ENCODE measurements at regions not wholly inside any gene's neighbourhood (a gene's known extent, or its start where the extent isn't known, plus 50 kb on each side); places are given as distances from the start of the nearest gene placed in this dataset.

DNA sequence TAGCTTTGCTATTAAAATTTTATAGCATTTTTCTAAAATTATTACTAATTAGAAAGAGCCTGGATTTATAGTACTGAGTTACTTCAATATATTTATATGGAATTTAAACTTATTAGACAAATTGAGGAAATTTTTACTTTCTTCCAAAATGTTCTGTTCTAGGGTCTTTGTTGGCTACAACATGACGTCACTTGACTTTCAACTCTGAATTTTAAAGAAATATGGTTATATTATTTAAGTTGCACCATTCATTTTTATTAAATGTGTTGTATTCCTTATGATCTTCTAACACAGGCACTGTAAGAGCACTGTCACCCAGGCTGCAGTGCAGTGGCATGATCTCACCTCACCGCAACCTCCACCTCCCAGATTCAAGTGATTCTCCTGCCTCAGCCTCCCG is 119.4 kb upstream of the CYLC2 start:
- Histone ChIP-seq H3K4me1 (no peaks in the 10 kb centered on the region), H3K27ac (no peak overlapping the region), H3K9me3 (no peaks in the 10 kb centered on the region), H3K27me3 (no peaks in the 10 kb centered on the region), H3K4me3 (no peak overlapping the region), H3K36me3 (no peaks in the 10 kb centered on the region)
- 81 to 83% methylated on average over 3 of the region's 3 CpGs for WGBS, 2 donors (ENCODE audit: low coverage in 1 of 2)
- intact Hi-C loops (cut with DNase I; ENCODE audit: low total_unique reads) (no loop called here), in situ Hi-C loops (cut with MboI; ENCODE audit: low pct_ligation_motif_present in 1 of 4, low pct_unique_long_range_greater_than_20kb in 1 of 4, low sequenced_read_pairs in 3 of 4) (no loop called here)
- no peak for DNase-seq
- no peak for TF ChIP-seq CTCF (IDR thresholded peaks at IDR 0.05)
- no peak for TF ChIP-seq POLR2AphosphoS5 (IDR thresholded peaks at IDR 0.05)
- TF ChIP-seq POLR2A (IDR thresholded peaks at IDR 0.05), result no peak
- no peak for TF ChIP-seq EP300 (IDR thresholded peaks at IDR 0.05; ENCODE audit: low read depth)

DNA sequence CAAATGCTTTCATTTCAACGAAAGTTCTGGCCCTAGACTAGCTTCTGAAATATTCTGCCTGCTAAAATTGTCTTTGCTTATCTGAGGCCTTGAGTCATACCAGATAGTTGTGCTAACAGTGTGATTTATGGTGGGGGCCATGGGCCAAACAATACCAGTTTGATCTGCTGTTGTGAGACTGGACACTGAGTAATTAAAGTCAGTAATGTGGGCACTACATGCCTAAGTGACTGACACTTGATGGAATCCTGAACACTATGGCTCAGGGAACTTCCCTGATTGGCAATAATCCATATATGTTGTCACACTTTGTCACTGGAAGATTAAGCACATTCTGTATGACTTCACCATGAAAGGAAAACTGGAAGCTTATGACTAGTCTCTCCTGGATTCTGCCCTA is 127.6 kb upstream of the CYLC2 start:
- no peak for TF ChIP-seq POLR2AphosphoS5 (IDR thresholded peaks at IDR 0.05)
- TF ChIP-seq POLR2A (IDR thresholded peaks at IDR 0.05), result no peak
- no peak for TF ChIP-seq CTCF (IDR thresholded peaks at IDR 0.05)
- TF ChIP-seq EP300 (IDR thresholded peaks at IDR 0.05; ENCODE audit: low read depth), result no peak
- DNase-seq, result no peak
- in situ Hi-C loops (cut with MboI; ENCODE audit: low pct_ligation_motif_present in 1 of 4, low pct_unique_long_range_greater_than_20kb in 1 of 4, low sequenced_read_pairs in 3 of 4) (no loop called here), intact Hi-C loops (cut with DNase I; ENCODE audit: low total_unique reads) (no loop called here)
- H3K4me1 ChIP-seq, result no peaks in the 10 kb centered on the region
- no peak overlapping the region for H3K4me3 ChIP-seq
- 9 to 25% methylated on average over 1 of the region's 1 CpG for WGBS, 2 donors (ENCODE audit: low coverage in 1 of 2)
- H3K9me3 ChIP-seq, result no peaks in the 10 kb centered on the region
- no peak overlapping the region for H3K27ac ChIP-seq
- no peaks in the 10 kb centered on the region for H3K27me3 ChIP-seq
- no peaks in the 10 kb centered on the region for H3K36me3 ChIP-seq

- no peak for TF ChIP-seq EP300 (IDR thresholded peaks at IDR 0.05; ENCODE audit: low read depth)
- no peak for TF ChIP-seq CTCF (IDR thresholded peaks at IDR 0.05)
- no peak for TF ChIP-seq POLR2A (IDR thresholded peaks at IDR 0.05)
- no peak for TF ChIP-seq POLR2AphosphoS5 (IDR thresholded peaks at IDR 0.05)
- Histone ChIP-seq H3K9me3 (no peaks in the 10 kb centered on the region), H3K36me3 (no peaks in the 10 kb centered on the region), H3K27me3 (no peaks in the 10 kb centered on the region), H3K4me1 (no peaks in the 10 kb centered on the region), H3K4me3 (no peak overlapping the region), H3K27ac (no peak overlapping the region)
- in situ Hi-C loops (cut with MboI; ENCODE audit: low pct_ligation_motif_present in 1 of 4, low pct_unique_long_range_greater_than_20kb in 1 of 4, low sequenced_read_pairs in 3 of 4), result no loop called here
- intact Hi-C loops (cut with DNase I; ENCODE audit: low total_unique reads), result loop anchor here (5.0 kb wide), 1 partner anchor 765 kb away; no protein-coding TSS in a partner anchor
- WGBS, 2 donors (ENCODE audit: low coverage in 1 of 2), result 63 to 81% methylated on average over 1 of the region's 1 CpG
- DNase-seq, result no peak
These were observed 132.7 kb upstream of the CYLC2 start for GRCh38 chr9:102862478-102862877.

DNA sequence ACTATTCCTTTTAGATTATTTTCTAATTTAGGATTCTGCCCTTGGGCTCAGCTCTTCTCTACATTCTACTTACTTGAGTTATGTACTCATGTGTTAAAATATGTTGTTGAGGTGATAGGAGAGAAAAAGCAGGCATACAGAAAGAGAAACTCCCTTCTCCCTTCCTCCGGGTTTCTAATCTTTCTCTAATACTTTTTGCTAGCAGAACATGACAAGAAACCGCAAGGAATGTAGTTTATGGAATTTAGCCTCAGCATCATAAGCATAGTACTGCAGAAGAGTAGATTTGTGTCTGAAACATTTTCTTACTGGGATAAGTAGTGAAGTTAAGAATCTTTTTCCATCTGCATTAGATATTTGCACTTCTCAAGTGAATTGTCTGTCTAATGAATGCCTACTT is 139.5 kb upstream of the CYLC2 start:
- no peak overlapping the region for H3K4me3 ChIP-seq
- no peak for DNase-seq
- H3K4me1 ChIP-seq, result no peaks in the 10 kb centered on the region
- in situ Hi-C loops (cut with MboI; ENCODE audit: low pct_ligation_motif_present in 1 of 4, low pct_unique_long_range_greater_than_20kb in 1 of 4, low sequenced_read_pairs in 3 of 4) (no loop called here), intact Hi-C loops (cut with DNase I; ENCODE audit: low total_unique reads) (no loop called here)
- H3K36me3 ChIP-seq, result no peaks in the 10 kb centered on the region
- no peaks in the 10 kb centered on the region for H3K27me3 ChIP-seq
- no peak for TF ChIP-seq POLR2AphosphoS5 (IDR thresholded peaks at IDR 0.05)
- TF ChIP-seq EP300 (IDR thresholded peaks at IDR 0.05; ENCODE audit: low read depth), result no peak
- no peak for TF ChIP-seq POLR2A (IDR thresholded peaks at IDR 0.05)
- TF ChIP-seq CTCF (IDR thresholded peaks at IDR 0.05), result no peak
- WGBS, 2 donors (ENCODE audit: low coverage in 1 of 2), result 70 to 88% methylated on average over 2 of the region's 2 CpGs
- H3K27ac ChIP-seq, result no peak overlapping the region
- no peaks in the 10 kb centered on the region for H3K9me3 ChIP-seq

Data from transverse colon (tissue), 4 donors.